Epidermal melanocyte (primary cell): ENCODE measurements at regions not wholly inside any gene's neighbourhood (a gene's known extent, or its start where the extent isn't known, plus 50 kb on each side); places are given as distances from the start of the nearest gene placed in this dataset.

Experiments used
- DNase-seq: peaks from one replicate; pipeline ENCODE4 v3.0.0; 2011; ENCODE audit warnings: low spot score; ENCODE audit not compliant: insufficient read length

DNA sequence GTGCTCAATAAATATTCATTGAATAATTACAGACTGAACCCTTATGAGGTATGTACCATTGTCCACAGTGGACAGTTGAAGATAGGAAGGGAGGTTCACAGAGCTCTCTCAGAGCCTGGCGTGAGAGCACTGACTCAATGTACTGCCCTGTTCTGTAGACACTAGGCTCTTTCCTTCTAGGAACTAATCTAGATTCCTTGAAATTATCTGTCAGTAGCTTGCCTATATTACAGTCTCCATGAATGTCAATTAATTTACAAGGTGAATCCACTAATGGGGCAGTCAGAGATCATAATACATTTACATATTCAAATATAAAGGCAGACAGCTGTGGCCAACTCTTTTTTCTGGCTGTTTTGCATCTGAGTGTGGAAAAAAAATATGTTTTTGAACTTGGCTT is 251.2 kb upstream of the SALL1 start:
- DNase-seq = no peak

DNA sequence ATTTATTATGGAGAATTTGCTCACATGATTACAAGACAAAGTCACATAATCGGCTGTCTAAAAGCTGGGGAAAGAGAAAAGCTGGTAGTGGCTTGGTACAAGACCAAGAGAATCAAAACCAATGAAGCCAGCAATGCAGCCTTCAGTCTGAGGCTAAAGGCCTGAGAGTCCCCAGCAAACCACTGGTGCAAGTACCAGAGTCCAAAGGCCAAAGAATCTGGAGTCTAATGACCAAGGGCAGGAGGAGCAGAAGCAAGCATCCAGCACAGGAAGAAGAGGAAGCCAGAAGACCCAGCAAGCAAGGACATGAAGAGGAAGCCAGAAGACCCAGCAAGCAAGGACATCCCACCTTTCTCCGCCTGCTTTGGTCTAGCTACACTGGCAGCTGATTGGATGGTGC is 250.6 kb upstream of the SALL1 start:
- DNase-seq = no peak

GRCh38 chr16:51399908-51400670 is 249.0 kb upstream of the SALL1 start:
- no peak for DNase-seq

GRCh38 chr16:51394421-51394820 is 243.4 kb upstream of the SALL1 start:
- DNase-seq = no peak

GRCh38 chr16:51393381-51394005 is 242.4 kb upstream of the SALL1 start:
- DNase-seq = no peak

DNA sequence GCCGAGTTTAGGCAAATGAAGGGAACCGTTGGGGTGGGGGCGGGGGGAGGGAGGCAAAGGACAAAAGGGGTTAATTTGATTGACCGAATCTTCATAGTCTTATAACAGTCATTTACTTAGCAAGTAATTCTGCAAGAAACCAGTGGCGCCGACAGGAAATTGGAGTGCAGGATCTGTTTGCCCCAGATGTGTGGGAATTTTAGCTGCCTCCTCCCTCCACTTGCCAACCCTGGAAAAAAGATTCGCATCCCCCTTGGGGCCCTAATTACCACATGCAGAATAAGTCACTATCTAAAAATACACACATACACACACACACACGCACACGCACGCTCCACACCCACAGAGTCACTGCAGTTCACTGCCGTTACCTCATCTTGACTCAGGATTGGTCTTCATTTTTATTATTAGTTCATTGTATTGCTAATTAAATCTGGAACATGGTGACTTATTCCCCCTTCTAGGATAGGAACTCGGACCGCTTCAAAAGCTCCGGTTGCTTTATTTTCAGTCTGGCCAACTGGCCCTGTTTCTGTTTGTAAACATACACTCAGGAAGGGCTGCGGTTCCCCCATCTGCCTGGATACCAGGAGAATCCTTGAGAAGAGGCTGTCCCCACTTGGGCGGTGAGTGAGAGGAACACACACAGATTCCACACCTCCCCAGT is 241.6 kb upstream of the SALL1 start:
- DNase-seq = no peak

DNA sequence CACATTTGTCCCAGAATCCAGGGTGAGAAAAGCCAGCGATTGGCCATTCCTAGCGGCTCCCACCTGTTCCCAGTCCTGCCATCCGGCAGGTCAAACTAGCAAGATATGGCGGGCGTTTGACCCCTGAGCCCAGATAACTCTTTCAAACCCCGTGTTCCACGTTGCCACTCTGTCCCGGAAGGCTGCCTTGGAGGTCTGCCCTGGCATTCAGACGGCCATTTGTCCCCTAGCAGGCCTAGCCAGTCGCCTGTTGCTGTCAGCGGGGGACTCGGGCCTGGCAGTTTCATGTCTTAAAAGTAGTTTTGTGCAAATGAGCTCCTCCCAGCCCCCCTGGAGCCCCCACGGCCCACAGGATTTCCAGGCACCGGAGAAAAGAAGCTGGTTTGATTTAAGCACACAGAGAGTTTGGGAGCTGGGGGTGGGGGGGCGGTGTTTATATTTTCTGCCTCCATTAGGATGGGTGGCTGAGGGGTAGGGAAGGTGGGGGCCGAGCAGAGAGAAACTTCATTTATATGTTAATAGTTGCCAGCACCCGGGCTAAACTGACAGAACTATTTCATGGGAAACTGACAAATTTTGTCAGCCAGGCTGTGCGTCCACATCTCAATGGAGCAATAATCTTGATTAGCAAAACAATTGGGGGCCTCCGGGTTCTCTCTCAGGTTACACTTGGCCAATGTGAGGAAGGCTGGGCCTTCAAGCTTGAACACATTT is 240.9 kb upstream of the SALL1 start:
- DNase-seq = no peak

- DNase-seq = no peak
These were observed 239.8 kb upstream of the SALL1 start for GRCh38 chr16:51390877-51391276.

DNA sequence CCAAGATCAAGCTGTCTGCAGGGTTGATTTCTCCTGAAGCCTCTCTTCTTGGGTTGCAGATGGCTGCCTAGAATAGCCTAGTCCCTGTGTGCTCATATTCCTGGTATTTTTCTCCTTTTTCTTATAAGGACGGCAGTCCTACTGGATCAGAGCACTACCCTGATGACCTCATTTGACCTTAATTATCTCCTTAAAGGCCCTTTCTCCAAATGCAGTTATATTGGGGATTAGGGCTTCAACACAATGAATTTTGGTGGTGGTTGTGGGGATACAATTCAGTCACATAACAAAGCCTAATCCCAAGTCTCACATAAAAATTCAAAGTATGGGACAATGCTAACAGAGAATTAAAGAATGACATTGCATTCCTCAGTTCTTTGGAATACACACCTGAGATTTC is 238.8 kb upstream of the SALL1 start:
- DNase-seq = no peak

DNA sequence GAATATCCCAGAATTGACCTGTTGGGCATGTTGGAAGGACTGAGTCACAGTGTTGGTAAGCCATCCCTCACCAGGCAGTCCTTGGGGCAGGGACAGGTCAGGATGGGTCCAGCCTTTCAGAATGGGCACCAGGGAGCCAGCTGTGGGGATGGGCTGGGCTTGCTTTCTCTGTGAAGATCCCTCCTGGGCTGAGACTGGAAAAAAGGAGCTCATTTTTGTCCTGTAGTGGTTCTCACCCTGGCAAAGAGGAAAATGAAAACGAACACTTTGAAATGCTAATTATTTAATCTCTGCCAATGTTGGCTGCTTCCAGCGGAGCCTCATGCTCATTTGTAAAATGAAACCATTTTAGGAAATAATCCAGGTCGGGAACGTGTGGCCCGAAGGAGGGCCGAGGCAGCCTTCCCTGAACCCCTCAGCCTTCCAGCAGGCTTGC is 237.5 kb upstream of the SALL1 start:
- no peak for DNase-seq

GRCh38 chr16:51383909-51384308 is 232.8 kb upstream of the SALL1 start:
- no peak for DNase-seq

GRCh38 chr16:51382940-51383339 is 231.9 kb upstream of the SALL1 start:
- DNase-seq = no peak

DNA sequence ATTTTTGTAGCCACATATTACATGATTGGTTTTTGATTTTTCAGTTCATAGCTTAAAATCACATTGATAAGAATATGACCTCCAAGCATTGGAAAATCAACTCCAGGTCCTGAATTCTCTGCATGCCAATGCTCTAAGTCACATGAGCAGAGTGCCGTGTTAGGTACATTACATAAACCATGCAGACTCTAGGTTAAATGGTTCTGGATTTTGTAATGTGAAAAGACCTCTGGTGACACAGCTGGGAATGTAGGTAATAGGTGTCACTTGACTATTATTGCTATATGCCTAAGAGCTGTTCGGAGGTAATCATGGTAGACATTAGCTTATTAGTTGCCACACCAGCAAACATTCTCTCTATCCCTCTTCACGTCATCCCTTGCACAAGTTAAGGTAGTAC is 231.1 kb upstream of the SALL1 start:
- no peak for DNase-seq

- DNase-seq = no peak
These were observed 225.0 kb upstream of the SALL1 start for GRCh38 chr16:51376080-51376479.

GRCh38 chr16:51374790-51375189 is 223.7 kb upstream of the SALL1 start:
- DNase-seq = no peak

GRCh38 chr16:51374346-51374745 is 223.3 kb upstream of the SALL1 start:
- DNase-seq = no peak

- no peak for DNase-seq
These were observed 214.6 kb upstream of the SALL1 start for GRCh38 chr16:51365715-51366114.

- DNase-seq = no peak
These were observed 208.3 kb upstream of the SALL1 start for GRCh38 chr16:51359141-51359955.

DNA sequence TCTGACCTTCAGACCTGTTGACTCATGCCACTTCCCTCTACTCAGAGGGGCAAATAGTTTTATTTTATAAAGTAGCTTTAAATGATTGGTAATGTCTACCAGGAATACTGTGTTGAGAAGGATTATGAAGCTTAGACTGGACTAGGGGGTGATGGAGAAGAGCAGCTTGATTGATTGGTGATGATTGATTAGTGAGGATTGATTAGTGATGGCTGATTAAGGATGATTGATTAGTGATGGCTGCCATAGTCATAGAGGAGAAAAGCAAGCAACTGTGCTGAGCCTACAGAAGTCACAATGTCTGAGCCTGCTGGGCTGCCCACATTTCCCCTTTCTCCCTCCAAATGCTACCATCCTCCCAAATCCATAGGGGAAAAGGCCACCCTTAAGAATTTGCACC is 206.8 kb upstream of the SALL1 start:
- no peak for DNase-seq

DNA sequence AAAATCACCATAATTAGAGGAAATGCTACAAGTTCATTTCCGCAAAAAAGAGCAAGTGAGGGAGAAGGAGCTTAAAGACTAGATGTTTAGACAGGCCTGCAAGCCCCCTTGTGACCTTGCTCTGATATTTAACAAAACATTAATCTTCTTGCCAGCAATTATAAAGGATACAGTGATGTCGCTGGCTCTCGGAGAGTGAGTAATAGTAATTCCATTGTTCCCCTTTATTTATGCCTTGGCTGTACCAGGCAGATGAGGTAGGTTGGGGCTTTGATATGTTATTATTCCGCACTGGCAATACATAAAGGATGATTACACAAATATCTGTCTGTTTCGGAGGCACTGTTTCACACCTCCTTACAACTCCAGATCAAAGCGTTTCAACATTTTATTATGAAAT is 204.8 kb upstream of the SALL1 start:
- DNase-seq = no peak

DNA sequence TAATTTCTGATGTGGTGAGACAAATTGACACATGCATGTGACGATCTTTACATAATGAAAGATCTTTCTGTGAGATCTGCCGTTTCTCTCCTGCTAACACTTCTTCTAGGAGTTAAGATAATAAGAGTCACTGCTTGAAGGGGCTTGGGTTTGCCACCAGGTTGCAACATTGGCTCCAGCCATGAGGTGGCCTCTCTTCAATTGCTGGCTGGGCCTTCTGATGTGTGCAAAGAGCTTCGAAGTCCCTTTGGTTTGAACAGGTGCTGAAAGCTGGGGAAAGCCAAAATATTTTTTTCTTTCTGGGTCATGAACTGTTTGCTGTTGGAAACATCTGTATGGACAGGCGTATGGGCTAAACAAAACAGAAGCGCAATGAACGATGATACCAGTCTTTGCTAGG is 204.1 kb upstream of the SALL1 start:
- DNase-seq = no peak
